HG03342 (cell line): ENCODE measurements at regions not wholly inside any gene's neighbourhood (a gene's known extent, or its start where the extent isn't known, plus 50 kb on each side); places are given as distances from the start of the nearest gene placed in this dataset.
A peak's percentile ranks its signal among the peaks of the same experiment; 100 is the strongest.
"Not testable (repeated sequence)": the region's sequence is repeated elsewhere in the genome, so short reads cannot be mapped to it uniquely, and the experiment has no call there.

Experiments used
- ATAC-seq: cut with Tn5 transposase; IDR thresholded peaks from one replicate; pipeline ENCODE4 v1.9.1; 2021; ENCODE audit warnings: mild to moderate bottlenecking, moderate library complexity; ENCODE audit not compliant: unreplicated experiment

GRCh38 chr5:154653764-154654485, 101.3 kb upstream of the LARP1 start:
- ATAC-seq, result no peak

GRCh38 chr5:154653418-154653763, 101.8 kb upstream of the LARP1 start:
- ATAC-seq, result no peak

GRCh38 chr5:154652746-154653417, 102.3 kb upstream of the LARP1 start:
- no peak for ATAC-seq

GRCh38 chr5:154651795-154652194, 103.4 kb upstream of the LARP1 start:
- ATAC-seq, result not testable (repeated sequence)

- ATAC-seq, result no peak
Observed at GRCh38 chr5:154648706-154649105, 106.5 kb upstream of the LARP1 start.

- ATAC-seq, result no peak
Observed at GRCh38 chr5:154648229-154648628, 106.9 kb upstream of the LARP1 start.

- ATAC-seq, result no peak
Observed at GRCh38 chr5:154647761-154648145, 107.4 kb upstream of the LARP1 start.

- ATAC-seq, result peak; percentile 84
Observed at GRCh38 chr5:154647114-154647760, 107.9 kb upstream of the LARP1 start.

GRCh38 chr5:154646745-154647113, 108.4 kb upstream of the LARP1 start:
- peak; percentile 6 for ATAC-seq

GRCh38 chr5:154644745-154645411, 110.3 kb upstream of the LARP1 start:
- ATAC-seq, result no peak

GRCh38 chr5:154642499-154643245, 112.5 kb upstream of the LARP1 start:
- no peak for ATAC-seq

GRCh38 chr5:154640213-154640831, 114.9 kb upstream of the LARP1 start:
- not testable (repeated sequence) for ATAC-seq

GRCh38 chr5:154636786-154637185, 118.4 kb upstream of the LARP1 start:
- not testable (repeated sequence) for ATAC-seq

GRCh38 chr5:154636271-154636670, 118.9 kb upstream of the LARP1 start:
- not testable (repeated sequence) for ATAC-seq

- not testable (repeated sequence) for ATAC-seq
Observed at GRCh38 chr5:154633744-154634143, 121.4 kb upstream of the LARP1 start.

- no peak for ATAC-seq
Observed at GRCh38 chr5:154631141-154631540, 124.0 kb upstream of the LARP1 start.

- ATAC-seq, result no peak
Observed at GRCh38 chr5:154630410-154630809, 124.8 kb upstream of the LARP1 start.

- no peak for ATAC-seq
Observed at GRCh38 chr5:154628685-154629084, 126.5 kb upstream of the LARP1 start.

GRCh38 chr5:154627698-154628678, 127.2 kb upstream of the LARP1 start:
- ATAC-seq, result no peak
